OCI-M1 (cell line): ENCODE measurements at regions not wholly inside any gene's neighbourhood (a gene's known extent, or its start where the extent isn't known, plus 50 kb on each side); places are given as distances from the start of the nearest gene placed in this dataset.
A peak's percentile ranks its signal among the peaks of the same experiment; 100 is the strongest.
"Not testable (repeated sequence)": the region's sequence is repeated elsewhere in the genome, so short reads cannot be mapped to it uniquely, and the experiment has no call there.

ENCODE experiments used
- DNase-seq: peaks from one replicate; lab custom pipeline; 2025; lab: John Stamatoyannopoulos, UW

DNA sequence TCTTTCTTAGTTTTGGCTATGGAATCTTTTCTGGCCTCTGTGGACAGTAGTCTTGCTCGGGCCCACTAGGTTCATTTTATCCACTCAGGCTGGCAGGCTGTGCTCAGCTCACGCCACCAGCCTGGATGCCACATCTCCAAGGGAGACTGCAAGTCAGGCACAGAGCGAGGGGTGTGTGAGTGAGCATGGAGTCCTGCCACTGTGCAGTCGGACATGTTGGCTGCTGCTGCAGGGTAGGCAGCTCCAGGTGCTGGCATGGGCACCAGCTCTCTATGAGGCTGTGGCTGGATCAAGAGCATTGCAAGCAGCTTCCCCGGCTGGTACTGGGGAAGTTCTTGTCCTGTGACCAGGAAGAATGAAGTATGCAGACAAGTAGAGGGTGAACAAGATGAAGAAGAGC, 158.9 kb downstream of the PCTP start:
- DNase-seq, result no peak

DNA sequence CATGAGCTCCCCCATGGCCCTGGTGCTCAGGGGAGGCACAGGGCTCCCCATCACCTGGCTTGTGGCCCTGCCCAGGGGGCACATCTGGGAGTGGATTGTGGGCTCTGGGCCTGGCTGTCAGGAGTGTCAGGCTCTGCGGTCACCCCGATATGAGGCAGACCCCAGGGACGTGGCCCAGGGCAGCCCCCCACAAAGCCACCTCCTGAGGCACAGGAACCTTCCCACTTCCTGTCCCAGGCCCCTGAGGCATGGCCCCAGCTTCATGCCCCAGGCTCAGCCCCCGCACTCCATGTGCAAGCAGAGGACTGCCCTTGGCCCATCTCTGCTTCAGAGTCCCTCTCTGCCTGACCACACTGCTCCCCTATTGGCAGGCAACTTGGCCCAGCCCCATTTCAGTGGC, 160.3 kb downstream of the PCTP start:
- no peak for DNase-seq

- DNase-seq, result no peak
These were observed 174.6 kb downstream of the PCTP start for GRCh38 chr17:55925440-55925839.

GRCh38 chr17:55926276-55926990, 175.6 kb downstream of the PCTP start:
- DNase-seq, result no peak

GRCh38 chr17:55930291-55930809, 179.5 kb downstream of the PCTP start:
- no peak for DNase-seq

GRCh38 chr17:55931446-55931845, 180.6 kb downstream of the PCTP start:
- peak; percentile 32 for DNase-seq

GRCh38 chr17:55932973-55933372, 182.1 kb downstream of the PCTP start:
- DNase-seq, result no peak

DNA sequence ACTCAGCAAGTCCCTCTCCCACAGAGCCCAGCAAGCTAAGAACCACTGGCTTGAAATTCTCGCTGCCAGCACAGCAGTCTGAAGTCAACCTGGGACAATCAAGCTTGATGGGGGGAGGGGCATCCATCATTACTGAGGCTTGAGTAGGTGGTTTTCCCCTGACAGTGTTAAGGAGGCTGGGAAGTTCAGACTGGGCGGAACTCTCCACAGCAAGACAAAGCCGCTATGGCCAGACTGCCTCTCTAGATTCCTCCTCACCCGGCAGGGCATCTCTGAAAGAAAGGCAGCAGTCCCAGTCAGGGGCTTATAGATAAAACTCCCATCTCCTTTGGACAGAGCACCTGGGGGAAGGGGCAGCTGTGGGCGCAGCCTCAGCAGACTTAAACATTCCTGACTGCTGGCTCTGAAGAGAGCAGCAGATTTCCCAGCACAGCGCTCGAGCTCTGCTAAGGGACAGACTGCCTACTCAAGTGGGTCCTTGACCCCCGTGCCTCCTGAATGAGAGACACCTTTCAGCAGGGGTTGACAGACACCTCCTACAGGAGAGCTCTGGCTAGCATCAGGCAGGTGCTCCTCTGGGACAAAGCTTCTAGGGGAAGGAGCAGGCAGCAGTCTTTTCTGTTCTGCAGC, 188.4 kb downstream of the PCTP start:
- DNase-seq, result not testable (repeated sequence)

GRCh38 chr17:55959756-55960155, 193.5 kb upstream of the ANKFN1 start:
- DNase-seq, result peak; percentile 66

DNA sequence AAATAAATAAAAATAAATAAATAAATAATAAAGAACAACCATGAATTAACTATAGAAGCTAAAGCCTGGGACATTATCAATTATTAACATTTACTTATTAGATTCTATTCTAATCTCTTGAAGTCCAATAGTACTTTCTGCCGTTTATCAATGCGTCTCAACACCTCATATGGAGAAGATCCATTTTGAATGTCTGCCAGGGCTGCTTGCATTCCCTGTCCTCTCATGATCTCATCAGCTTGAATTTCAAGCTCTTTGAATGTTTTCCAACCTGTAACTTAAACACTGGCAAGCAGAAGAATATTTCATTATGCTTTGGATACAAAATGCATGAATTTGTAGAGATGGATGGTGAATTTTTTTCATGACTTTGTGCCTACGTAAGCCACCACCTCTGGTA, 191.9 kb upstream of the ANKFN1 start:
- DNase-seq, result no peak

DNA sequence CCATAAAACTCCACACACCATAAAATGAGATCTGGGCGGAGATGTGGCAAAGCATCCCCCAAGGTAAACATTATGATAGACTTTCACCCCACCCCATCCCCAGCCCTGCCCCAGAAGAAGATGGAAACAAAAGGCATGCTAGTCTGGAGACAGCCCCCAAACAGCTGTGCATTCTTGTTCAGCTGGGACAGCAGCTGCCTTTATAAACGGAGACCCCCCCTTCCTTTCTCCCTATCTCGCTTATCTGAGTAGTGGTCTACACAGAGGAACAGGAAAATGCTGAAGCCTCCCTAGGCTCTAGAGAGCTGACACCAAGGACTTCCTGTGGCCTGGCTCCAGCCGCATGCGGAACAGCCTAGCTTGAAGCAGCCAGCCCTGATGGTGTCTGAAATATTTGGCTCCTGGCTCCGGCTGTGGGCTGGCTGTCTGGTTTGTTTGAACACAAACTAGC, 190.3 kb upstream of the ANKFN1 start:
- DNase-seq, result no peak

- DNase-seq, result no peak
These were observed 189.1 kb upstream of the ANKFN1 start for GRCh38 chr17:55964191-55964590.

DNA sequence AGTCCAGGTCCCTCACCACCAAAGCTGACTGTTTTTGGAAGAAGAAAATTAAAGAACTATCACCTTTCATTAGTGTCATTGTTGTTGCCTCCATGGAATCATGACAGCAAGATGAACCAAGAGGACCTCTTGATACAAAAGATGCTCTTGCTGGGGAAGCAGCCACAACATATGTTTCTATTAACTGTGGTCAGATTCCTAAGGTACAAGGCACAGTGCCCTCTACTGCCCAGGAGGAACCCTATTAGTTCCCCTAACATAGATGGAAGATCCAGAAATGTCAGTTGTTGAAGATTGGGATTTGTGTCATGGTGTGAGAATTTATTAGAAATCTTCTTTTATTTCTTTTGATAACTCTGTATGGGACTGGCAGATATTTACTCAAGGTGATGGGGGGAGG, 188.2 kb upstream of the ANKFN1 start:
- DNase-seq, result peak; percentile 20

DNA sequence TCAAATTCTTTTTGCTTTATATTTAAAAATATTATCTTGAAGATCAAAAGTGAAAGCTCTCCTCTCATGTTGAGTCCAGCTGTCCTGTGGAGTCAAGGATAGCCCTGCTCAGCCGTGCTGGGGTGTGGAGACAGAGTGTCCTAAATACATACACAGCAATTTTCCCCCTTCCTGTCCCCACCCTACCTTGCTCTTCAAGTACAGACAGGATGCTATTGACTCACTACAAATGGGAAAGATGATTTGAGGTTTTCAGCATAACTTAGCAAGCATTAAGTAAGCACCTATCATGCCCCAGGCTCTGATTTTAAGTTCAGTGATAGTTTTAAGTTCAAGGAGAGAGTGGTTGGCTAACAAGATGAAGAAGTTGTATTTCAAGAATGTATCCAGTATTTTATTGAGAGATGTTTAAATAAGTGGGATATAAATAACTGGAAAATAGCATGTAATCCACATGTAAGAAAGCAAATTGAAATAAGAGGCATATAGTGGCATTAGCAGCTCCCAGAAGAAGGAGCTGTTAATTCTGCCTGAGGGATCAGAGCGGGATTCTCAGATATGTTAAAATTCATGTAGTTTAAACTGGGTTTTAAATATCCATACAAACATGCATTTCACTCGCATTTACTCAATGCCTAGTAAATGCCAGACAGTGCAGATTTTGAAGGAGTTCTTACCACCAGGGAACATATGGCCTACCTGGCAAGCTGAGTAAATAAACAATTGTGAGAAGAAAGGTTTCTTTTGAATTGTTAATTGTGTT, 183.5 kb upstream of the ANKFN1 start:
- DNase-seq, result peak; percentile 2

DNA sequence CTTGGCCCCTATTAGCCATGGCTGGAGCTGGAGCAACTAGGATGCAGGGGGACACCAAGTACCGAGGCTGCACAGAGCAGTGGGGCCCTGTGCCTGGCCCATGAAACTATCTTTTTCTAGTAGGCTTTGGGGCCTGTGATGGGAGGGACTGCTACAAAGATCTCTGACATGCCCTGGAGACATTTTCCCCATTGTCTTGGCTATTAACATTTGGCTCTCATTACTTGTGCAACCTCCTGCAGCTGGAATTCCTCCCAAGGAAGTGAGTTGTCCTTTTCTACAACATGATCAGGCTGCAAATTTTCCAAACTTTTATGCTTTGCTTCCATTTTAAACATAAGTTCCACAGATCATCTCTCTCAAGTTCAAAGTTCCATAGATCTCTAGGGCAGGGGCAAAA, 174.7 kb upstream of the ANKFN1 start:
- no peak for DNase-seq

DNA sequence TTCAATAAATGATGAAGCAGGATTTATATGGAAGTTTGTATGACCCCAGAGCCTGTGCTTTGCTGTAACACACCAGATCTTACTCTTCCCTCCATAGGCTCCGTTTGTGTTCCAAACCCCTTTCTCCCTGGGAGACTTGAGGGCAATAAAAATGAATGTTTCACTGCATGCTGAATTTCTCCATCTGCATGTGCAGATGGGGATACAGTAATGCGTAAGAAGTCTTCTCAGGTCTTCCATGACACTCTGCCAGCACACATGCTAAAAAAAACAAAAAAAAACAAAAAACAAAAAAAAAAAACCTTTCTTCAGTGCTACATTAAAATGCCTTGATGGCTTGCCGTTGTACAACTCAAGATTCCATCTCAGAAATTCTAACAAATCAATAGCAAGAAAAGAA, 170.2 kb upstream of the ANKFN1 start:
- DNase-seq, result no peak

- DNase-seq, result no peak
These were observed 166.5 kb upstream of the ANKFN1 start for GRCh38 chr17:55986817-55987216.

DNA sequence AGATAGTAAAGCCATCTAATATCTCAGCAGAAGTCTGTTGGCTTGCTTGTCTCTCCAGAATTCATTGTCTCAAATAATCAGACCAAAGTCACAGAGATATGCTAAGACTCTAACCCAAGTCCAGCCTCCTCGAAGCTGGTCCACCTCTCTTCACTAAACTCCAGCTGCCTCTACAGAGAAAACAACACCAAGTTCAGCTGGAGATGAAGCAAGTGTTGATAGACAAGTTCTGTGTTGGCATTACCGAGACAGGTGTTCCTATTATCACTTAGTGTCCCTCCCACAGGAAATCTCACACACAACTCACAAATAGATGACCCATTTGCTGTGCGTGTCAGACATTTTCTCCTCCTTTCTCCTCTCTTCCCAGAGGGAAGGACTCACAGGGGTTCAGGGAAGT, 164.4 kb upstream of the ANKFN1 start:
- DNase-seq, result no peak

GRCh38 chr17:55990332-55991006, 162.8 kb upstream of the ANKFN1 start:
- peak; percentile 10 for DNase-seq

GRCh38 chr17:55996826-55997225, 156.4 kb upstream of the ANKFN1 start:
- DNase-seq, result peak; percentile 15

- no peak for DNase-seq
These were observed 152.9 kb upstream of the ANKFN1 start for GRCh38 chr17:56000411-56000810.

- not testable (repeated sequence) for DNase-seq
These were observed 150.6 kb upstream of the ANKFN1 start for GRCh38 chr17:56002656-56003055.
